ENCODE measurements at regions not wholly inside any gene's neighbourhood (a gene's known extent, or its start where the extent isn't known, plus 50 kb on each side); places are given as distances from the start of the nearest gene placed in this dataset.

- no peak for DNase-seq
- Histone ChIP-seq H2BK5ac (ENCODE audit: insufficient read length, low read length) (no peak overlapping the region), H2AK5ac (ENCODE audit: insufficient read length, low read length) (no peak overlapping the region)
Observed at GRCh38 chr9:19553441-19553840, 144.6 kb downstream of the ACER2 start.

More at GRCh38 chr9:19553441-19553840, 144.6 kb downstream of the ACER2 start:
- no peak overlapping the region for H3K27ac ChIP-seq (ENCODE audit: insufficient read length, low read depth, low read length)
- Mint-ChIP-seq H3K4me3 (no peak overlapping the region), H3K4me1 (peaks cover 10% of the 10 kb centered on the region in 2 experiments), H3K36me3 (ENCODE audit: insufficient read depth in 1 of 3, low read depth in 3 of 3) (peaks cover 11 to 31% (median 28%) of the 10 kb centered on the region in 3 experiments), H3K27me3 (ENCODE audit: low read depth) (no peaks in the 10 kb centered on the region), H3K27ac (peak overlapping the region in 1 of 3 experiments; percentile 90; a peak in 1 of 7 replicates), H3K9me3 (peaks cover 14 to 15% of the 10 kb centered on the region in 2 experiments)
- no peak overlapping the region for H3K18ac ChIP-seq (ENCODE audit: insufficient read length, low read depth, low read length)
- no peak overlapping the region for H3K4me2 ChIP-seq (ENCODE audit: insufficient read depth, insufficient read length, low read length)
- no peaks in the 10 kb centered on the region for H4K20me1 ChIP-seq (ENCODE audit: control insufficient read depth, insufficient read depth, insufficient read length)
- no peak overlapping the region for H2BK12ac ChIP-seq (ENCODE audit: insufficient read length, low read depth, low read length)
- H2BK15ac ChIP-seq (ENCODE audit: low read depth, low read length), result no peak overlapping the region
- no peak overlapping the region for H4K5ac ChIP-seq (ENCODE audit: insufficient read length, low read depth, low read length)
- no peaks in the 10 kb centered on the region for H3K9me3 ChIP-seq (ENCODE audit: control insufficient read depth, low read depth, low read length)
- no peak overlapping the region for H3T11ph ChIP-seq (ENCODE audit: low read length)
- H3K4me1 ChIP-seq (ENCODE audit: insufficient read depth, low read length), result peaks cover 4% of the 10 kb centered on the region; the same call in 1 of the 2 replicates
- H3K4ac ChIP-seq (ENCODE audit: low read depth, low read length), result no peak overlapping the region
- no peaks in the 10 kb centered on the region for H3K79me1 ChIP-seq (ENCODE audit: insufficient read depth, low read depth, low read length, poor library complexity, severe bottlenecking)
- H2BK20ac ChIP-seq (ENCODE audit: low read depth, low read length, poor library complexity, severe bottlenecking), result no peak overlapping the region
- no peak for TF ChIP-seq CTCF (conservative IDR thresholded peaks at IDR 0.05)
- H3K56ac ChIP-seq (ENCODE audit: insufficient read length, low read depth, low read length), result no peak overlapping the region
- H3K27me3 ChIP-seq (ENCODE audit: insufficient read depth, low read length), result no peaks in the 10 kb centered on the region
- H3K9ac ChIP-seq (ENCODE audit: extremely low read depth, insufficient read length, low read length), result no peak overlapping the region
- no peaks in the 10 kb centered on the region for H3K79me2 ChIP-seq (ENCODE audit: insufficient read depth, low read length)
- no peak overlapping the region for H2AFZ ChIP-seq (ENCODE audit: low read length)
- H3K23ac ChIP-seq (ENCODE audit: insufficient read length, low read depth, low read length), result no peak overlapping the region
- H4K91ac ChIP-seq (ENCODE audit: insufficient read length, low read depth, low read length), result no peak overlapping the region
- no peaks in the 10 kb centered on the region for H3K23me2 ChIP-seq (ENCODE audit: insufficient read length, low read depth, low read length, poor library complexity, severe bottlenecking)
- no peak overlapping the region for H2BK120ac ChIP-seq (ENCODE audit: low read depth, low read length, poor library complexity, severe bottlenecking)
- H4K8ac ChIP-seq (replicated peaks; ENCODE audit: insufficient read length, low read depth, low read length), result no peak overlapping the region
- no peak overlapping the region for H3K14ac ChIP-seq (ENCODE audit: insufficient read depth, low read length)
